Activated CD8-positive, alpha-beta memory T cell treated with anti-CD3 and anti-CD28 coated beads, Interleukin-2, amount 50 U/mL, for 24 hours (primary cell): ENCODE measurements at regions not wholly inside any gene's neighbourhood (a gene's known extent, or its start where the extent isn't known, plus 50 kb on each side); places are given as distances from the start of the nearest gene placed in this dataset.
"Not testable (repeated sequence)": the region's sequence is repeated elsewhere in the genome, so short reads cannot be mapped to it uniquely, and the experiment has no call there.

ENCODE experiments used
- DNase-seq: peaks from one replicate; pipeline ENCODE4 v3.0.0-alpha.2; 2020; ENCODE audit errors: extremely low read depth

GRCh38 chr7:65453341-65454030 is 79.8 kb downstream of the ZNF92 start:
- no peak for DNase-seq

DNA sequence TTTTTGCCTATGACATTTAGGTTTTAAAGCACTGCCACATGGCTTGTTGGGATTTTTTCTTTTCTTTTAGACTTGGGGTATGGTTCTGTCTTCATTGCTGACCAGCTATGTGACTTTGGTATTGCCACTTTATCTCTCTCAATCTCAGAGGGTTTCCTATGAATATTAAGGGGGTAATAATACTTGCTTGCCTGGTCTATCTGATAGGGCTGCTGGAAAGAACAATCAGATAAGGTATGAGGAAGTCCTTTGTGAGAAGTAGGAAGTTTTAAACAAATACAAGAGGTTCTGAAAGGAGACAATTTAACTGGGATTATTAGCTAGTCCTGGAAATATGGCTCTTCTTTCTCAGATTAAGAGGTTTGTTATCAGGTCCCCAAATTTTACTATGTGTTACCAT is 80.8 kb downstream of the ZNF92 start:
- DNase-seq = no peak

DNA sequence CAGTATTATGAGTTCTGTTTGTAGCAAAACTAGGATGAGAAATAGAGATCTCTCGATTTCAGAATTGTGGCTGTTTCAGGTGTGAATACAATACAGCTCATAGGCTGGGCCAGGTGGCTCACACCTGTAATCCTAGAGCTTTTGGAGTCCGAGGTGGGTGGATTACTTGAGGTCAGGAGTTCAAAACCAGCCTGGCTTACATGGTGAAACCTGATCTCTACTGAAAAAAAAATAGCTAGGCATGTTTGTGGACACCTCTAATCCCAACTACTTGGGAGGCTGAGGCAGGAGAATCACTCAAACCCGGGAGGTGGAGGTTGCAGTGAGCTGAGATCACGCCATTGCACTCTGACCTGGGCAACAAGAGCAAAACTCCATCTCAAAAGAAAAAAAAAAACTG is 81.4 kb downstream of the ZNF92 start:
- not testable (repeated sequence) for DNase-seq

GRCh38 chr7:65457705-65458104 is 84.0 kb downstream of the ZNF92 start:
- DNase-seq = no peak

GRCh38 chr7:65459438-65459837 is 85.8 kb downstream of the ZNF92 start:
- no peak for DNase-seq

DNA sequence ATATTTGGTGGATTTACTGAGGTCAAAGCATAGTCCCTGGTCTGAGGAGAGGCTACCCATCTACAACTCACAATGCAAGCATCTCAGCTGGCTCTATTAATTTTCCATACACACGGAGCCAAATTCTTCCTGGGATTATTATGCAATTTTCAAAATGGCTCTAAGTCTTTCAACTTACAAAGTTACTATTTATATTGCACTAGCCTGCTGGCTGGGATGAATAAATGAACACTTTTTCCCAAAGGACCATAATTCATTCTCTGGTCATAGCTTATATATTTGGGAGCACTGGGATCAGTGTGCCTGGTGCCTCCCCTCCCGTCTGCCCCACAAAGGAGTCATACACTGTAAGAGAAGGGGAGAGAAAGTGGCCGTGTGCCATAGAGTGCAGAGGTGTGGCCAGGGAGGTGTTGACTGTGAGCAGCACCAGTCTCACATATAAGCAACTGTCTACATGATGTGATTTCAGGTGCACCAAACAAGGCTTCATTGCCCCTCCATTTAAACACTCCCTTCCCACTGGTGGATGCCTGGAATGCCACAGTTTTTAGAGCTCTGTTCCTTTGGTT is 88.6 kb downstream of the ZNF92 start:
- DNase-seq = no peak

DNA sequence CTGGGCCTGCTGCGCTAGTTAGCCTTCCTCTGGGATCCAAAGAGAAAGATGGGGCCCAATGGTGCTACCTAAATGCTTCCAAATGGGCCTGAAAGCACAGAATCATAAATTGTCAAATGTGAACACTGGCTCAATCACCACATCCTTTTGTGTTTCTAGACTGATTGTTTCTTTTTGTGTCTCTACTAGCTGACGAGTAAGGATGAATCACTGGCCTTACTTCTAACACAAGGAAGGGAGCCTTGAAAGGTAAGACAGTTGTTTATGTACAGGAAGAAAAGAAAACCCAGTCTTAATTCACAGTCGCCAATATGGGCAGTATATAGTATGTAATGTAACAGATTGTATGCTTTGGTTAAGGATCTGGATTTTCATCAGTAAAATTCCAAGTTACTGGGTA is 89.5 kb downstream of the ZNF92 start:
- no peak for DNase-seq

- not testable (repeated sequence) for DNase-seq
Measured at GRCh38 chr7:65469919-65470558, 96.4 kb downstream of the ZNF92 start.

DNA sequence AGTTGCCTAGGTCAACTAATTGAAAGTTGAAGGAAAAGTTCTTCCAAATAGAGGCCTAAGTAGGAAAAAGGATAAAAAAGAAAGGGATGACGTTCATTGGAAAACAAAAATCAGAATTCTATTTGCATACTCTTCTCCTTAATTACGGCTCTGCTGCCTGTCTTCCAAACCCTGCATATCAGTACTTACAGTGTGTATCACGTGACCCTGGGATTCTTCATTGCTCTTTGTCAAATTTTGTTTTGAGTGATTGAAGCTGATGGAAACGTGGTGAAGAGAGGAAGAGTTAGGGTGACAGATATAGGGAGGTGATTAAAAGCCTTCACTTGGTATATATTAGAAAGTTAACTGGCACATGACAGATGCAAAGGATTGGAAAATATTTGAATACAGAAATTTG is 97.9 kb downstream of the ZNF92 start:
- DNase-seq = no peak

GRCh38 chr7:65475040-65475726 is 101.5 kb downstream of the ZNF92 start:
- no peak for DNase-seq

GRCh38 chr7:65475734-65476319 is 102.2 kb downstream of the ZNF92 start:
- no peak for DNase-seq

GRCh38 chr7:65477326-65477725 is 103.7 kb downstream of the ZNF92 start:
- DNase-seq = no peak

DNA sequence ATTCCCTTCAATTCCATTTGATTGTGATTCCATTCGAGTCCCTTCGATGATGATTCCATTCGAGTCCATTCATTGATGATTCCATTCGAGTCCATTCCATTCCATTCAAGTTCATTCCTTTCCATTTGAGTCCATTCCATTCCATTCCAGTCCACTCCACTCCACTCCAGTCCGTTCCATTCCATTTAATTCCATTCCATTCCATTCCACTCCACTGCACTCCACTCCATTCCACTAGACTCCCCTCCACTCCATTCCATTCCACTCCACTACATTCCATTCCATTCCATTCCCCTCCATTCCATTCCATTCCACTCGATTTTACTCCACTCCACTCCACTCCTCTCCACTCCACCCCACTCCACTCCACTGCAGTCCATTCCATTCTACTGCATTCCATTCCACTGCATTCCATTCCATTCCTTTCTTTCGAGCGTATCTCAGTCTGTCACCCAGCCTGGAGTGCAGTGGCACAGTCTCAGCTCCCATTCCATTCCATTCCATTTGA is 115.7 kb downstream of the ZNF92 start:
- DNase-seq = no peak

- DNase-seq = not testable (repeated sequence)
Measured at GRCh38 chr7:65496697-65497096, 123.0 kb downstream of the ZNF92 start.

GRCh38 chr7:65503434-65504152 is 129.9 kb downstream of the ZNF92 start:
- no peak for DNase-seq

GRCh38 chr7:65504504-65505319 is 131.1 kb downstream of the ZNF92 start:
- DNase-seq = not testable (repeated sequence)

DNA sequence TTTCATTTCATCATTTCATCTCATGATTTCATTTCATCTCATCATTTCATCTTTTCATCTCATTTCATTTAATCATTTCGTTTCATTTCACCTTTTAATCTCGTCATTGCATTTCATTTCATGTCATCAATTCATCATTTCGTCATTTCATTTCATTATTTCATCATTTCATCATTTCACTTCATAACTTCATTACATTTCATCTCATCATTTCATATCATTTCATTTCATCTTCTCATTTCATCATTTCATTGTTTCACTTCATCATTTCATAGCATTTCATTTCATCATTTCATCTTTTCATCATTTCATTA is 131.6 kb downstream of the ZNF92 start:
- not testable (repeated sequence) for DNase-seq

GRCh38 chr7:65508581-65509367 is 135.1 kb downstream of the ZNF92 start:
- DNase-seq = not testable (repeated sequence)

DNA sequence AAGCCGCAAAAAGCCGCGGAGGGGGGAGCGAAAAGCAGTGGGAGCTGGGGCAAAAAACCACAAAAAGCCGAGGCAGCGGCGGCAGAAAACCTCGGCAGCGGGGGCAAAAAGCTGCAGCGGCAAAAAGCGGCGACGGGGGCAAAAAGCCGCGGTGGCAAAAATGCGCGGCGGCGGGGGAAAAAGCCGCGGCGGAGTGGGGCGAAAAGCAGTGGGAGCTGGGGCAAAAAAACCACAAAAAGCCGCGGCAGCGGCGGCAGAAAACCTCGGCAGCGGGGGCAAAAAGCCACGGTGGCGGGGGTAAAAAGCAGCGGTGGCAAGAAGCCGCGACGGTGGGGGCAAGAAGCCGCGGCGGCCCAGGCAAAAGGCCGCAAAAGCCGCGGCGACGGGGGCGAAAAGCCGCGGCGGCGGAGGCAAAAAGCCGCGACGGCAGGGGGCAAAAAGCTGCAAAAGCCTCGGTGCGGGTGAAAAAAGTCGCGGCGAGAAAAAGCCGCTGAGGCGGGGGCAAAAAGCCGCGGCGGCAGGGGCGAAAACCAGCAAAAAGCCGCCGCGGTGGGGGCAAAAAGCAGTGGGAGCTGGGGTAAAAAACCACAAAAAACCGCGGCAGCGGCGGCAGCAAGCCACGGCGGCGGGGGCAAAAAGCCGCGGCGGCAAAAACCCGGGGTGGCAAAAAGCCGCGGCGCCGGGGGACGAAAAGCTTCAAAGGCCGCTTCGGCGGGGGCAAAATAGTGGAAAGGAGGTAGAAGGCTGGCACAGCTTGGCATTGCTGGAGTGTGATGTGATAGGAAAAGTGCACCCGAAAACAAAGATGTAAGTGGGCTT is 135.9 kb downstream of the ZNF92 start:
- DNase-seq = no peak
